ENCODE measurements at regions not wholly inside any gene's neighbourhood (a gene's known extent, or its start where the extent isn't known, plus 50 kb on each side); places are given as distances from the start of the nearest gene placed in this dataset.
"Not testable (repeated sequence)": the region's sequence is repeated elsewhere in the genome, so short reads cannot be mapped to it uniquely, and the experiment has no call there.

GRCh38 chr17:20683651-20684229, 104.2 kb downstream of the CDRT15L2 start:
- not testable (repeated sequence) for DNase-seq

- DNase-seq = not testable (repeated sequence)
Measured at GRCh38 chr17:20684975-20685374, 105.5 kb downstream of the CDRT15L2 start.

- not testable (repeated sequence) for DNase-seq
Measured at GRCh38 chr17:20687584-20687983, 108.1 kb downstream of the CDRT15L2 start.

DNA sequence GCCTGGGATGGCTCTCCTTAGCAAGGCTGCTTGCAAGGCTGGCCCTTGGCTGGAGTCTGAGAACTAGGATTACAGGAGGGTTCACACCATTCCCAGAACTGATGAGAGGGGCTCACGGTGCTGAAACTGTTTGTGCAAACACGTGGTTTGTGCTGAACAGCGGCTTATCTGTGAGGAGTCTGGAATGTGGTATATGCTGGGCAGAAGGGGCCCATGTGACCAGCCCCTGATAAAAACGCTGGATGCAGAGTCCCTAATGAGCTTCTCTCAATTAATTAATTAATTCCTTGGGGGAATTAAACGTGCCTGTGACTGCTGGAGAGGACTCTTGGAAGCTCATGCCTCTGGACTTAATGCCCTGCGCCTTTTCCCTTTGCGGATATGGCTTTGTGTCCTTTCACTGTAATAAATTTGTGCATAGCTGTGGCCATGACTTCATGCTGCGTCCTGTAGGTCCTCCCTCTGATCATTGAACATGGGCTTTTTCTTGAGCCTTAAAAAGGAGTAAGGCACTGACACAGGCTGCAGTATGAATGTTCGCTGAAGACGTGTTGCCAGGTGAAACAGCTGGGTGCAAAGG, 109.7 kb downstream of the CDRT15L2 start:
- DNase-seq = peak; percentile 4

DNA sequence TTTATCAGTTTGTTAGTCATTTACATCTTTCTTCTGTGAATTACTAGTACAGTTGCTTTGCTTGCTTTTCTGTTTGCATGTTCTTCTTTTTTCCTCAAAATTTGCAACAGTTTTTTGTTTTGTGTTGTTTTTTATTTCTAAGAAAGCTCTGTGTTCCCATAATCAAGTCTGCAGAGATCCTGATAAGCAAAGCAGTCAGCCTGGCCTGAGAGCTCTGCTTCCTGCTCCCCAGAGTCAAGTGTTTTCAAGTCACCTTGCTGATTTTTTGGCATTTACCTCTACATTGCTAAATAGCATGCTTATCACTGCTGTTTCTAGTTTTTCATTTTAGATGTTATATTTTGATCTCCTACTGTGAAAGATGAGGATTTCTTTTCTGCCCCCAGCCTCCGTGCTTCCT, 113.2 kb downstream of the CDRT15L2 start:
- DNase-seq = peak; percentile 51

GRCh38 chr17:20695871-20696270, 116.3 kb downstream of the CDRT15L2 start:
- DNase-seq = not testable (repeated sequence)

- DNase-seq = peak; percentile 40
Measured at GRCh38 chr17:20698463-20699206, 119.1 kb downstream of the CDRT15L2 start.

- not testable (repeated sequence) for DNase-seq
Measured at GRCh38 chr17:20700528-20700927, 121.0 kb downstream of the CDRT15L2 start.

- DNase-seq = not testable (repeated sequence)
Measured at GRCh38 chr17:20701366-20701765, 121.8 kb downstream of the CDRT15L2 start.

GRCh38 chr17:20702692-20703091, 123.2 kb downstream of the CDRT15L2 start:
- no peak for DNase-seq

GRCh38 chr17:20703781-20704180, 124.3 kb downstream of the CDRT15L2 start:
- DNase-seq = no peak

DNA sequence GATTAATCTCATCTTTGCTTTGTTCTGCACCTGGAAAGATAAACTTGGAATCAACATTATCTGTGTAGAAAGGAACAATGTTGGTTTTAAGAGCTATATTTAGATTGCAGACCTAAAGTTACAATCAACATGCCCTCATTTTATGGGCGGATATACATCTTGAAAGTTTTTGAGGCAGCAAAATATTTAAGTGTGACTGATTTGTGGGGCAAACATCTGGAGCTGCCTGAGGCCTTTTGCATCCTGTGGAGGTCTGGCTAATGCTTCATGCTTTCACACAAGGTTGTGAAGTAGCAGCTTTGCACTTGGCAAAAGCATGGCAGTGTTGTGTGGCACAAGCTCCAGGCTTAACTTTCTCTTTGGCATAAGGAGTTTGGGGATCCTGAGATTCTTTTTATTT, 125.7 kb downstream of the CDRT15L2 start:
- DNase-seq = not testable (repeated sequence)

GRCh38 chr17:20706751-20707373, 127.3 kb downstream of the CDRT15L2 start:
- DNase-seq = no peak

GRCh38 chr17:20708821-20709220, 129.3 kb downstream of the CDRT15L2 start:
- DNase-seq = not testable (repeated sequence)

GRCh38 chr17:20716481-20716880, 137.0 kb downstream of the CDRT15L2 start:
- DNase-seq = not testable (repeated sequence)

- DNase-seq = no peak
Measured at GRCh38 chr17:20721171-20721570, 141.6 kb downstream of the CDRT15L2 start.

DNA sequence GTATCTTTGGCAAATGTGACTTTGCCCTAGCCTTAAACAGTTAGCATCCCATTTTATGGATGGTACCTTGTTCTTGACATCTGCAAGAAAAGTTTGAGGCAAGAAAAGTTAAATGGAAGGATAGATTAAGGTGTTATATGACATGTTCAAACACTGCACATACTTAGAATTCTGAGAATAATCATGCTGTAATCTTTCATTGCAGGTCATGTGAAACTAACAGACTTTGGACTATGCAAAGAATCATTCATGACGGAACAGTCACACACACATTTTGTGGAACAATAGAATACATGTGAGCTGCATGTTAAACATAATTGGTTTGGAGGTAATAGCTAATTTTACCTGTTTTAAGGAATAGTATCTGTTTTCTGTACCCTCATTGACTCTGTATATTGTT, 144.9 kb downstream of the CDRT15L2 start:
- not testable (repeated sequence) for DNase-seq

DNA sequence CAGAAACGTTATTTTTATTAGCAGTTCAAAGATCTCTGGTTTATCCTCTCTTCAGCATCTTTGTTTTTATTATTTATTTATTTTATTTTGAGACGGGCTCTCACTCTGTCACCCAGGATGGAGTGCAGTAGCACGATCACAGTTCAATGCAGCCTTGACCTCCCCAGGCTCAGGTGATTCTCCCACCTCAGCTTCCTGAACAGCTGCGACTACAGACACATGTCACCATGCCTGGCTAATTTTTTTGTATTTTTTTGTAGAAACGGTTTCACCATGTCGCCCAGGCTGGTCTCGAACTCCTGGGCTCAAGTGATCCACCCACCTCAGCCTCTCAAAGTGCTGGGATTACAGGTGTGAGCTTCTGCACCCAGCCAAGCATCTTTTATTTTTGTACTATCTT, 147.7 kb downstream of the CDRT15L2 start:
- not testable (repeated sequence) for DNase-seq

GRCh38 chr17:20728181-20728580, 148.7 kb downstream of the CDRT15L2 start:
- no peak for DNase-seq

DNA sequence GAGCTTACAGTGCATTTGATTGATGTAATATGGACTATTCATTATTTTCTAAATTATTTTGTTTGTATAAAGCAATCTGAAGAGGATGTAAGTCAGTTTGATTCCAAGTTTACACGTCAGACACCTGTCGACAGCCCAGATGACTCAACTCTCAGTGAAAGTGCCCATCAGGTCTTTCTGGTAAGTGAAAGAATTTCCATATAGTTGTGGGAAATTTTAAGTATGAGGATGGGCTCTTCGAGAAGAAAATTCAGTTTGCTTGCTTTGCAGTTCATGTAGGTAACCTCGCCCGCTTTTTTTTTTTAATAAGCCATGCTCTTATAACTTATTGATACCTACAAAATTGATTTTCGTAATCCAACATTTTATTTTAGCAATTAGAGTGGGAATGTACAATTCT, 151.6 kb downstream of the CDRT15L2 start:
- DNase-seq = not testable (repeated sequence)

- DNase-seq = no peak
Measured at GRCh38 chr17:20733923-20734322, 154.4 kb downstream of the CDRT15L2 start.

- no peak for DNase-seq
Measured at GRCh38 chr17:20735796-20736195, 156.3 kb downstream of the CDRT15L2 start.

DNA sequence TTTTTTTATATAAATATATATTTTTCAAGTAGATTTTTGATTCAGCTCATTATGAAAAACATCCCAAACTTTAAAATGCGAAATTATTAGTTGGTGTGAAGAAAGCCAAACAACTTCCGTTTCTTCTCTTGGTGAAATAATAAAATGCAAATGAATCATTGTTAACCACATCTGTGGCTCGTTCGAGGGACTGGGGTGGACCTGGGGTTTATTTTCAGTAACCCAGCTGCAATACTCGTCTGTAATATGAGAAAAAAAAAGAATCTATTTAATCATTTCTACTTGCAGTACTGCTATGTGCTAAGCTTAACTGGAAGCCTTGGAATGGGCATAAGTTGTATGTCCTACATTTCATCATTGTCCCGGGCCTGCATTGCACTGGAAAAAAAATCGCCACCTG, 158.1 kb downstream of the CDRT15L2 start:
- DNase-seq = not testable (repeated sequence)

DNA sequence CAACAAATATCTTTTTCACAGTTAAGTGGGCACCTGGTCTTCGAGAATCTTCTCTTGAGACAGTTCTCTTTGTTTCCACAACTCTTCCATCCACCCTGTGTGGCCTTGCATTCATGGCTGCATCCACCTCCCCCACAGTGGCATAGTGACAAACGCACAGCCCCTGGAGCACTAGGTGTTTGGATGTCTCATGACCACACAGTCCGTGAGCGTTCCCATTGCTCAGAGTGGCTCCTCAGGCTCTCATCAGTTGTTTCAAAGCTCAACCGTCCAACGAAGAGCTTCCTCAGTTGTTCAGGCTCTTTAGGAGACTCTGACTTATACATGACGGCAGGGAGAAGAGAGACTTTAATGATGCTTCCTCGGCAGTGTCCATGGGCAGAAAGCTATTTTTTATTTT, 191.6 kb downstream of the CDRT15L2 start:
- no peak for DNase-seq

Measured in hematopoietic multipotent progenitor cell treated with erythropoietin and hydrocortisone succinate and interleukin-3 and kit ligand, for 6 days (in vitro differentiated cells).